G401 (cell line): ENCODE measurements at regions not wholly inside any gene's neighbourhood (a gene's known extent, or its start where the extent isn't known, plus 50 kb on each side); places are given as distances from the start of the nearest gene placed in this dataset.
"Not testable (repeated sequence)": the region's sequence is repeated elsewhere in the genome, so short reads cannot be mapped to it uniquely, and the experiment has no call there.

Source experiments
- DNase-seq: peaks from one replicate; pipeline ENCODE4 v3.0.0-alpha.2; 2015; ENCODE audit warnings: low spot score
- in situ Hi-C: cut with HindIII; loops from 2 replicates; pipeline ENCODE4 v1.10.0; 2016; ENCODE audit warnings: low sequenced_read_pairs, mixed read lengths

- no peak for DNase-seq
- in situ Hi-C loops: no loop called here
Measured at GRCh38 chr5:6321078-6321477, 57.3 kb downstream of the MED10 start.

- in situ Hi-C loops: no loop called here
- no peak for DNase-seq
Measured at GRCh38 chr5:6319116-6319515, 59.2 kb downstream of the MED10 start.

GRCh38 chr5:6317116-6317798, 61.1 kb downstream of the MED10 start:
- no peak for DNase-seq
- in situ Hi-C loops: no loop called here

GRCh38 chr5:6315580-6315979, 62.8 kb downstream of the MED10 start:
- in situ Hi-C loops: no loop called here

GRCh38 chr5:6311568-6312501, 66.5 kb downstream of the MED10 start:
- in situ Hi-C loops: no loop called here
- DNase-seq: peak; percentile 86

More at GRCh38 chr5:6315580-6315979, 62.8 kb downstream of the MED10 start:
- no peak for DNase-seq

GRCh38 chr5:6309949-6310348, 68.4 kb downstream of the MED10 start:
- in situ Hi-C loops: no loop called here
- DNase-seq: no peak

- no peak for DNase-seq
- in situ Hi-C loops: no loop called here
Measured at GRCh38 chr5:6308683-6309082, 69.7 kb downstream of the MED10 start.

GRCh38 chr5:6307304-6307703, 71.0 kb downstream of the MED10 start:
- in situ Hi-C loops: no loop called here

GRCh38 chr5:6305853-6306252, 72.5 kb downstream of the MED10 start:
- no peak for DNase-seq
- in situ Hi-C loops: no loop called here

More at GRCh38 chr5:6307304-6307703, 71.0 kb downstream of the MED10 start:
- no peak for DNase-seq

GRCh38 chr5:6302684-6303083, 75.7 kb downstream of the MED10 start:
- no peak for DNase-seq
- in situ Hi-C loops: no loop called here

- DNase-seq: no peak
- in situ Hi-C loops: no loop called here
Measured at GRCh38 chr5:6302075-6302474, 76.3 kb downstream of the MED10 start.

GRCh38 chr5:6296524-6296923, 81.8 kb downstream of the MED10 start:
- no peak for DNase-seq
- in situ Hi-C loops: no loop called here

- in situ Hi-C loops: no loop called here
Measured at GRCh38 chr5:6291961-6292360, 86.4 kb downstream of the MED10 start.

GRCh38 chr5:6289239-6289638, 89.1 kb downstream of the MED10 start:
- in situ Hi-C loops: no loop called here

More at GRCh38 chr5:6291961-6292360, 86.4 kb downstream of the MED10 start:
- no peak for DNase-seq

GRCh38 chr5:6287176-6287575, 91.2 kb downstream of the MED10 start:
- in situ Hi-C loops: no loop called here
- no peak for DNase-seq

More at GRCh38 chr5:6289239-6289638, 89.1 kb downstream of the MED10 start:
- no peak for DNase-seq

- DNase-seq: no peak
- in situ Hi-C loops: no loop called here
Measured at GRCh38 chr5:6286404-6286803, 91.9 kb downstream of the MED10 start.

GRCh38 chr5:6284491-6284890, 93.9 kb downstream of the MED10 start:
- in situ Hi-C loops, DNase-seq: not testable (repeated sequence)

GRCh38 chr5:6282352-6282751, 96.0 kb downstream of the MED10 start:
- in situ Hi-C loops: no loop called here
- DNase-seq: no peak

- DNase-seq: no peak
- in situ Hi-C loops: no loop called here
Measured at GRCh38 chr5:6281818-6282217, 96.5 kb downstream of the MED10 start.

GRCh38 chr5:6280425-6281100, 97.8 kb downstream of the MED10 start:
- DNase-seq: no peak
- in situ Hi-C loops: no loop called here
